ENCODE measurements at regions not wholly inside any gene's neighbourhood (a gene's known extent, or its start where the extent isn't known, plus 50 kb on each side); places are given as distances from the start of the nearest gene placed in this dataset.

DNA sequence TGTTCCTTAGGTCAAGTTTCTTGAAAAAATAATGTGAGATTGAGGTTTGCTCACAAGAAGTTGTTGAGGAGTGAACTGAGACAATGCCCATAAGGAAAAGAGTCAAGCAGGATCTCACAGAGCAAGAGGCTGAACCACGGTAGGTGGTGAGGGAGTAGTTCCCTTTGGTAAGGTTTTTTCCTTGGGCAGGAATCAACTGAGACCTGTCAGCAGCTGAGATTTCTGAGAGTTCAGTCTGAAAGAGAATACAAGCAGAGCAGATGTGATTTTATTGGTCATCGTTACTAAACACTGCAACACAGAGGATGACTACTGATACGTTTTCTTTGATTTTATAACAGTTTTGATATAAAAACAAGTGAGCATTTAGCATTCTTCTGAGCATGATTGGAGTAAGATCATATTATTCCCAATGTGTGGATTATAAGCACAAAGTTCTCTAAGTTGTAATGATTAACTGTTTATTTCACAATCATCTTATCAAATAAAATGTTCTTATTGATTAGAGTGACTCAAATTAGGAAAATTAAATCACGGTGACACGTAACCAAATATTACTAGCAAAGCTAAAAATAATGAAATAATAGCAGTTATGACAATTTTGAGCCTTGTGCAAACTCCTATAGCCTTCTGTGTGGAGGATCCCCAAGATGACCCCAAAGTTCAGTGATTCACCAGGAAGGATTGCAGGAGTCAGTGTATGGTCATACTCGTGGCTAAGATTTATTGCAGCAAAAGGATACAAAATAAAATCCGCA, 346.2 kb upstream of the ZNF717 start:
- no peak overlapping the region for H3K4me2 ChIP-seq (ENCODE audit: low read depth, low read length, poor library complexity, severe bottlenecking)
- H3K79me2 ChIP-seq (ENCODE audit: low read length) = no peaks in the 10 kb centered on the region
- H3K4me3 ChIP-seq (ENCODE audit: low read length) = no peak overlapping the region
- H3K36me3 ChIP-seq (ENCODE audit: insufficient read depth, low read length) = no peaks in the 10 kb centered on the region
- no peak overlapping the region for H2AFZ ChIP-seq (ENCODE audit: low read length)
- H3K9ac ChIP-seq (ENCODE audit: low read length) = no peak overlapping the region
- H3K9me3 ChIP-seq (ENCODE audit: low read length) = no peaks in the 10 kb centered on the region
- no peaks in the 10 kb centered on the region; the same call in 1 of the 2 replicates for H3K9me2 ChIP-seq (replicated peaks; ENCODE audit: insufficient read depth, low read length)
- no peak overlapping the region for H3K27ac ChIP-seq (ENCODE audit: low read length)
- no peaks in the 10 kb centered on the region for H3K4me1 ChIP-seq (ENCODE audit: low read length)
- H4K20me1 ChIP-seq (ENCODE audit: insufficient read depth, low read depth, low read length) = no peaks in the 10 kb centered on the region
- H3K27me3 ChIP-seq (ENCODE audit: low read length) = no peaks in the 10 kb centered on the region
- DNase-seq = no peak

DNA sequence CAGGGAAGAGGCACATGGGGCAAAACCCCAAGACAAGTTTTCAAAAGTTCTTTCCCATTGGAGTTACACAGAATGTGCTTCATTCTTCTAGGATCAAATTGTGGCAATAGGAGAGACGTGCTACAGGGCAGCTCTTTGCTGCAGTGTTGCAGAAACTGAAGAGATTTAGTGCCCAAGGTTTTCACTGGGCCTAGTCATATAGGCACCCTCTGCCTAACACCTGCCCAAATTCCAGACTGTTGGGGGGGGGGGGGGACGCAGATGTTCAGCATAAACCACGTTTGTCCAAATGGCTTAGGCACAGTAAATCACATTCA, 346.8 kb upstream of the ZNF717 start:
- H3K79me2 ChIP-seq (ENCODE audit: low read length) = no peaks in the 10 kb centered on the region
- H3K9ac ChIP-seq (ENCODE audit: low read length) = no peak overlapping the region
- no peak for DNase-seq
- H3K27me3 ChIP-seq (ENCODE audit: low read length) = no peaks in the 10 kb centered on the region
- H2AFZ ChIP-seq (ENCODE audit: low read length) = no peak overlapping the region
- no peaks in the 10 kb centered on the region for H3K9me2 ChIP-seq (replicated peaks; ENCODE audit: insufficient read depth, low read length)
- H4K20me1 ChIP-seq (ENCODE audit: insufficient read depth, low read depth, low read length) = no peaks in the 10 kb centered on the region
- H3K36me3 ChIP-seq (ENCODE audit: insufficient read depth, low read length) = no peaks in the 10 kb centered on the region
- no peaks in the 10 kb centered on the region for H3K4me1 ChIP-seq (ENCODE audit: low read length)
- H3K4me3 ChIP-seq (ENCODE audit: low read length) = no peak overlapping the region
- no peaks in the 10 kb centered on the region for H3K9me3 ChIP-seq (ENCODE audit: low read length)
- no peak overlapping the region for H3K27ac ChIP-seq (ENCODE audit: low read length)
- no peak overlapping the region for H3K4me2 ChIP-seq (ENCODE audit: low read depth, low read length, poor library complexity, severe bottlenecking)

DNA sequence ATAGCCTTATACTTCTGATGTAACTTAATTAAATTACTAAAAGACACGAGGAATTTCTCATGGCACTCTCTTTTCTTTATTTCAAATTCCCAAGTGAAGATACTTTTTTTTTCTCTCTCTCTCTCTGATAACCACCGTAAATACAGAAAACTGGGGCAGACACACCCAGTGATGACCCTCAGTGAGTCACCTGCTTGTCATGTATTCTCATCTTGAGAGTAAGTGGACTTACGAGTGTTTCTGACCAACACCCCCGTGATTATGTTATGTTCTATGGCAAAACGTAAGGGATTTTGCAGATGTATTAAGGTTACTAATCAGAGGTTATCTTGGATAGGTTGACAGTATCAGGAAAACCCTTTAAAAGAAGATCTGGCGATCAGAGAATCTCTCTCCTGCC, 348.8 kb upstream of the ZNF717 start:
- H2AFZ ChIP-seq (ENCODE audit: low read length) = no peak overlapping the region
- H3K4me3 ChIP-seq (ENCODE audit: low read length) = no peak overlapping the region

DNA sequence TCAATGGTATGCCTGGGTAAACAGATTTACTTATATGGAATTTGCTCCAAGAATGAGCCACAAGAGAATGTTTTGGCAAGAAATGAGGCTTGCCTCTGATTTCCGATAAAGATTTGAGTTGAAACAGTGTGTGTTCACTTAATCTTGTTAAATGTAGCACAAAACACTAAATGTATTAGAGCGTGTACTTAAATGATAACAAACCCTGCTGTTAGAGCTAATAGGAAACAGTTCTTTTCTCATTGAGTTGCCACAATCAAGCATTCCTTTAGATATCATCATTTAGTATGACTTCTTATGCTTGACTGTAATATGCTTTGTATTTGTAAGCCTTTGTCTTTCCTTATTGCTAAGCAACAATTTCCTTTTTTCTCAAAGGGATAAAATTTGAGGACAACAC, 353.6 kb upstream of the ZNF717 start:
- Histone ChIP-seq H3K4me1 (ENCODE audit: low read length) (no peaks in the 10 kb centered on the region), H3K36me3 (ENCODE audit: insufficient read depth, low read length) (no peaks in the 10 kb centered on the region), H3K4me2 (ENCODE audit: low read depth, low read length, poor library complexity, severe bottlenecking) (no peak overlapping the region), H3K9me3 (ENCODE audit: low read length) (no peaks in the 10 kb centered on the region), H4K20me1 (ENCODE audit: insufficient read depth, low read depth, low read length) (no peaks in the 10 kb centered on the region), H3K27ac (ENCODE audit: low read length) (no peak overlapping the region), H3K79me2 (ENCODE audit: low read length) (no peaks in the 10 kb centered on the region), H3K9ac (ENCODE audit: low read length) (no peak overlapping the region), H3K27me3 (ENCODE audit: low read length) (no peaks in the 10 kb centered on the region), H2AFZ (ENCODE audit: low read length) (no peak overlapping the region), H3K4me3 (ENCODE audit: low read length) (no peak overlapping the region), H3K9me2 (replicated peaks; ENCODE audit: insufficient read depth, low read length) (no peaks in the 10 kb centered on the region)
- no peak for DNase-seq

More for the DNA sequence above, 348.8 kb upstream of the ZNF717 start:
- H4K20me1 ChIP-seq (ENCODE audit: insufficient read depth, low read depth, low read length) = no peaks in the 10 kb centered on the region
- H3K4me1 ChIP-seq (ENCODE audit: low read length) = no peaks in the 10 kb centered on the region
- H3K36me3 ChIP-seq (ENCODE audit: insufficient read depth, low read length) = no peaks in the 10 kb centered on the region
- no peaks in the 10 kb centered on the region for H3K9me2 ChIP-seq (replicated peaks; ENCODE audit: insufficient read depth, low read length)
- no peak for DNase-seq
- no peak overlapping the region for H3K27ac ChIP-seq (ENCODE audit: low read length)
- no peak overlapping the region for H3K4me2 ChIP-seq (ENCODE audit: low read depth, low read length, poor library complexity, severe bottlenecking)
- H3K79me2 ChIP-seq (ENCODE audit: low read length) = no peaks in the 10 kb centered on the region
- H3K9ac ChIP-seq (ENCODE audit: low read length) = no peak overlapping the region
- H3K27me3 ChIP-seq (ENCODE audit: low read length) = no peaks in the 10 kb centered on the region
- H3K9me3 ChIP-seq (ENCODE audit: low read length) = no peaks in the 10 kb centered on the region

DNA sequence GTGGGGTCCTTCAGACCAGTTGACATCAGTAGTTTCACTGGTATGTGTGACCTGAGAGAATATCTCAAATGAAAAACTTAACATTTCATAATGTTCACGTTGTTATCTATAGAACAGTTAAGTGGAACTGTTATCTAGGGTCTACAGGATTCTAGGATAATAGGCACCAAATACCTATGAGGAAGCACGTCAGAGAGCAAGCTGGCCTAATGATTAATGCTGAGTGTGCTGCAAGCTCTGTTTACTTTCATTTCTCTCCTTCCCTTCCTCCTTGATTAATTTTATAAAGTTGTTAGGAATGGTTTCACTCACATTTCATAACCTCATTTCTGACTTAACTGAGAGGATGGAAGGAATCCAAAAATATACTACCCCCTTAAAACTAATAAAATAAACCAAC, 362.5 kb upstream of the ZNF717 start:
- Histone ChIP-seq H3K27ac (ENCODE audit: low read length) (no peak overlapping the region), H3K27me3 (ENCODE audit: low read length) (no peaks in the 10 kb centered on the region), H3K79me2 (ENCODE audit: low read length) (no peaks in the 10 kb centered on the region), H3K9me2 (replicated peaks; ENCODE audit: insufficient read depth, low read length) (0 out of 2 replicates have a peak, but pooled peaks cover 2% of the 10 kb centered on the region), H3K9me3 (ENCODE audit: low read length) (0 out of 2 replicates have a peak, but pooled peaks cover 4% of the 10 kb centered on the region), H3K9ac (ENCODE audit: low read length) (no peak overlapping the region), H3K4me2 (ENCODE audit: low read depth, low read length, poor library complexity, severe bottlenecking) (no peak overlapping the region), H2AFZ (ENCODE audit: low read length) (no peak overlapping the region), H3K4me3 (ENCODE audit: low read length) (no peak overlapping the region), H4K20me1 (ENCODE audit: insufficient read depth, low read depth, low read length) (no peaks in the 10 kb centered on the region), H3K36me3 (ENCODE audit: insufficient read depth, low read length) (no peaks in the 10 kb centered on the region), H3K4me1 (ENCODE audit: low read length) (no peaks in the 10 kb centered on the region)
- no peak for DNase-seq

DNA sequence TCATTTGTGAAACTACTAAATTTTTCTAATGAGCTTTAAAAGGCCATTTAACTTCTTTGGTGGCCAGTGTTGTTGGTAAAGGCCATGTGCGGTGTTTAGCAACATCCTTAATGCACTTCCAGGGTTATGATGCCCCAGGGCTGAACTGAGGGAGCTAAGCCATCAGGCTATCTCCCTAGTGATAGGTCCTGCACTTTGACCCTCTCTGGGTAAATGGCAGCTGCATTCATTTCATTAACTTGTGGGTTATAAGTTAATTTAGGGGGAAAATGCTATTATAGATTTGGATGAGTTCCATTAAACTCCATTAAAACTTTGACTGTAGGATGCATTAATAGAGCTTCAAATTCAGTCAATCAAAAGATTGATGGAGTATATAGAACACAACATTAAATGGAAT, 366.7 kb upstream of the ZNF717 start:
- no peak for DNase-seq
- Histone ChIP-seq H3K9me3 (ENCODE audit: low read length) (0 out of 2 replicates have a peak, but pooled peaks cover 4% of the 10 kb centered on the region), H3K27ac (ENCODE audit: low read length) (no peak overlapping the region)

DNA sequence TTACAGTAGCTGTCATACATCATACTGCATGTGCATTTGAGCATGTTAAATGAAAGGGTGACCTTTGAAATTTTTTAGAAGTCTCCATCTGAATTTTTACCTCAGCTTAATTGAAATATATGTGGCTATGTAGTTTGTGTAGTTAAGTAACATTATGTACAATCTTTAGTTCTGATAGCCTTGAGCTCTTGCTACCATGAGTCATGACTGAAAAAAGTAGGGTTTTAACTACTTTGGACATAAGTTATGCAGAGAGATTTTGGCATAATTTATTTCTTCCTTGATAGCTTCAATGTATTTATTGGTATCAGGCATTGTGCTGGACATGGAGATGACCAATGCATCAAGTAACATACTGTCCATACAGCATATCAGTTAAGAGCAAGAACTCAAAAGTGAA, 376.5 kb upstream of the ZNF717 start:
- DNase-seq = no peak
- H2AFZ ChIP-seq (ENCODE audit: low read length) = no peak overlapping the region
- no peak overlapping the region for H3K9ac ChIP-seq (ENCODE audit: low read length)
- H3K9me3 ChIP-seq (ENCODE audit: low read length) = no peaks in the 10 kb centered on the region
- H3K4me2 ChIP-seq (ENCODE audit: low read depth, low read length, poor library complexity, severe bottlenecking) = no peak overlapping the region
- no peaks in the 10 kb centered on the region for H3K9me2 ChIP-seq (replicated peaks; ENCODE audit: insufficient read depth, low read length)
- H4K20me1 ChIP-seq (ENCODE audit: insufficient read depth, low read depth, low read length) = no peaks in the 10 kb centered on the region
- H3K4me1 ChIP-seq (ENCODE audit: low read length) = no peaks in the 10 kb centered on the region
- H3K27me3 ChIP-seq (ENCODE audit: low read length) = no peaks in the 10 kb centered on the region
- H3K79me2 ChIP-seq (ENCODE audit: low read length) = no peaks in the 10 kb centered on the region
- H3K4me3 ChIP-seq (ENCODE audit: low read length) = no peak overlapping the region
- no peaks in the 10 kb centered on the region for H3K36me3 ChIP-seq (ENCODE audit: insufficient read depth, low read length)
- no peak overlapping the region for H3K27ac ChIP-seq (ENCODE audit: low read length)

More for the DNA sequence above, 366.7 kb upstream of the ZNF717 start:
- Histone ChIP-seq H3K36me3 (ENCODE audit: insufficient read depth, low read length) (no peaks in the 10 kb centered on the region), H3K4me1 (ENCODE audit: low read length) (no peaks in the 10 kb centered on the region), H3K9ac (ENCODE audit: low read length) (no peak overlapping the region), H2AFZ (ENCODE audit: low read length) (no peak overlapping the region), H3K9me2 (replicated peaks; ENCODE audit: insufficient read depth, low read length) (no peaks in the 10 kb centered on the region), H4K20me1 (ENCODE audit: insufficient read depth, low read depth, low read length) (no peaks in the 10 kb centered on the region), H3K27me3 (ENCODE audit: low read length) (no peaks in the 10 kb centered on the region), H3K4me3 (ENCODE audit: low read length) (no peak overlapping the region), H3K79me2 (ENCODE audit: low read length) (no peaks in the 10 kb centered on the region), H3K4me2 (ENCODE audit: low read depth, low read length, poor library complexity, severe bottlenecking) (no peak overlapping the region)

DNA sequence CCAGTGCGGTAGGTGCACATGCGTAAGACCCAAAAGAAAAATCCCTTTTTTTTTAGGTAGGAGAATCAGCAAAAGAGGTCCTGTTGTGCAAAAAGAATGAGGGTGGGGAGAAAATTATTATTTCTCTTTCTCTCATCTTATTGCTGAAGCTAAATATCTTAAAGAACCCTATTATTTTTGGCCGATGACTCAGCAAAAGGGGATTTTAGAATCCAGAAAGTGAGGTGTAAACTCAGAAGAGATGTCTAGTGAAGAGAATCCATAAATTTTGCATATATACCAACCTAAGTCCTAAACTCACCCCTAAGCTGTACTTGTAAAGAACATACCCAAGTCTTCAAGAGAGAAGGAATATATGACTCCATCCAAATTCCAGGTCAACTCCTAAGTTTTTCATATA, 386.3 kb upstream of the ZNF717 start:
- H3K9ac ChIP-seq (ENCODE audit: low read length) = no peak overlapping the region
- no peak overlapping the region for H2AFZ ChIP-seq (ENCODE audit: low read length)
- no peaks in the 10 kb centered on the region for H3K79me2 ChIP-seq (ENCODE audit: low read length)
- no peaks in the 10 kb centered on the region for H3K36me3 ChIP-seq (ENCODE audit: insufficient read depth, low read length)
- H3K4me3 ChIP-seq (ENCODE audit: low read length) = no peak overlapping the region
- no peaks in the 10 kb centered on the region for H3K4me1 ChIP-seq (ENCODE audit: low read length)
- H4K20me1 ChIP-seq (ENCODE audit: insufficient read depth, low read depth, low read length) = no peaks in the 10 kb centered on the region
- no peaks in the 10 kb centered on the region for H3K27me3 ChIP-seq (ENCODE audit: low read length)
- H3K9me2 ChIP-seq (replicated peaks; ENCODE audit: insufficient read depth, low read length) = no peaks in the 10 kb centered on the region
- H3K9me3 ChIP-seq (ENCODE audit: low read length) = no peaks in the 10 kb centered on the region
- DNase-seq = no peak
- H3K4me2 ChIP-seq (ENCODE audit: low read depth, low read length, poor library complexity, severe bottlenecking) = no peak overlapping the region
- H3K27ac ChIP-seq (ENCODE audit: low read length) = no peak overlapping the region
